ENCODE measurements at regions not wholly inside any gene's neighbourhood (a gene's known extent, or its start where the extent isn't known, plus 50 kb on each side); places are given as distances from the start of the nearest gene placed in this dataset.
"Not testable (repeated sequence)": the region's sequence is repeated elsewhere in the genome, so short reads cannot be mapped to it uniquely, and the experiment has no call there.

- no peak for DNase-seq
Measured at GRCh38 chr1:94362466-94363058, 55.6 kb upstream of the ABCD3 start.

- DNase-seq: no peak
Measured at GRCh38 chr1:94358630-94359599, 59.3 kb upstream of the ABCD3 start.

- DNase-seq: no peak
Measured at GRCh38 chr1:94357661-94358060, 60.5 kb upstream of the ABCD3 start.

GRCh38 chr1:94355485-94355980 lies 62.7 kb upstream of the ABCD3 start:
- no peak for DNase-seq

GRCh38 chr1:94351481-94351880 lies 66.7 kb upstream of the ABCD3 start:
- no peak for DNase-seq

- DNase-seq: no peak
Measured at GRCh38 chr1:94350350-94350924, 67.8 kb upstream of the ABCD3 start.

GRCh38 chr1:94349853-94350252 lies 68.3 kb upstream of the ABCD3 start:
- no peak for DNase-seq

- not testable (repeated sequence) for DNase-seq
Measured at GRCh38 chr1:94348386-94348785, 69.8 kb upstream of the ABCD3 start.

GRCh38 chr1:94345148-94345721 lies 73.0 kb upstream of the ABCD3 start:
- no peak for DNase-seq

GRCh38 chr1:94342416-94342815 lies 75.8 kb upstream of the ABCD3 start:
- no peak for DNase-seq

GRCh38 chr1:94339206-94339927 lies 78.8 kb upstream of the ABCD3 start:
- DNase-seq: no peak

GRCh38 chr1:94336991-94337390 lies 81.2 kb upstream of the ABCD3 start:
- DNase-seq: no peak

- DNase-seq: peak; percentile 75
Measured at GRCh38 chr1:94335950-94336349, 82.2 kb upstream of the ABCD3 start.

GRCh38 chr1:94335447-94335846 lies 82.7 kb upstream of the ABCD3 start:
- DNase-seq: no peak

- DNase-seq: no peak
Measured at GRCh38 chr1:94334764-94335163, 83.4 kb upstream of the ABCD3 start.

GRCh38 chr1:94332952-94333351 lies 85.2 kb upstream of the ABCD3 start:
- DNase-seq: no peak

- DNase-seq: no peak
Measured at GRCh38 chr1:94332516-94332915, 85.7 kb upstream of the ABCD3 start.

GRCh38 chr1:94329986-94330385 lies 88.2 kb upstream of the ABCD3 start:
- no peak for DNase-seq

- no peak for DNase-seq
Measured at GRCh38 chr1:94329276-94329675, 88.9 kb upstream of the ABCD3 start.

- DNase-seq: peak; percentile 46
Measured at GRCh38 chr1:94327001-94327690, 89.8 kb upstream of the ARHGAP29 start.

- no peak for DNase-seq
Measured at GRCh38 chr1:94326329-94326728, 88.9 kb upstream of the ARHGAP29 start.
